Sigmoid colon (tissue), 6 donors: ENCODE measurements at regions not wholly inside any gene's neighbourhood (a gene's known extent, or its start where the extent isn't known, plus 50 kb on each side); places are given as distances from the start of the nearest gene placed in this dataset.
"Not testable (repeated sequence)": the region's sequence is repeated elsewhere in the genome, so short reads cannot be mapped to it uniquely, and the experiment has no call there.

Source experiments
- DNase-seq: peaks from one replicate; pipeline ENCODE4 v3.0.0-alpha.2; 2019
- H3K27ac ChIP-seq, 4 donors: fragments of 200-600 bp; sonication (generic); one replicate each; pipeline ENCODE4 v1.5.1; 2016 to 2019; ENCODE audit warnings: mild to moderate bottlenecking in 1 of 4
- H3K27me3 ChIP-seq, 3 donors: fragments of 200-600 bp; sonication (generic); one replicate each; pipeline ENCODE4 v1.5.1; 2019; ENCODE audit warnings: mild to moderate bottlenecking in 1 of 3
- H3K36me3 ChIP-seq, 4 donors: fragments of 200-600 bp; sonication (generic); one replicate each; pipeline ENCODE4 v1.5.1; 2016 to 2019
- H3K4me1 ChIP-seq, 4 donors: fragments of 200-600 bp; sonication (generic); one replicate each; pipeline ENCODE4 v1.5.1; 2017 to 2019
- H3K4me3 ChIP-seq, 4 donors: fragments of 200-600 bp; sonication (generic); one replicate each; pipeline ENCODE4 v1.5.1; 2017 to 2019; ENCODE audit warnings: mild to moderate bottlenecking in 2 of 4, moderate library complexity in 1 of 4
- H3K9me3 ChIP-seq, 4 donors: fragments of 200-600 bp in 3 of 4; sonication (generic) in 3 of 4; one replicate each; pipeline versions ENCODE4 v1.5.1 to v1.6.1; 2013 to 2019
- EP300 ChIP-seq, 4 donors: sonication (generic); formaldehyde crosslinking; IDR thresholded peaks; one replicate each; pipeline ENCODE4 v1.6.1; 2017; ENCODE audit warnings: antibody characterized with exemption in 4 of 4
- POLR2A ChIP-seq, 2 donors: fragments of 450-650 bp; IDR thresholded peaks; one replicate each; pipeline ENCODE4 v1.6.1; 2016; ENCODE audit warnings: antibody characterized with exemption in 2 of 2, mild to moderate bottlenecking in 2 of 2, moderate library complexity in 2 of 2
- POLR2AphosphoS5 ChIP-seq, 4 donors: sonication (generic); formaldehyde crosslinking; IDR thresholded peaks; one replicate each; pipeline ENCODE4 v1.6.1; 2017; ENCODE audit warnings: antibody characterized with exemption in 4 of 4
- WGBS, 2 donors: extraction: QIAGEN DNeasy Blood & Tissue Kit; methylation state at CpG; one replicate each; pipeline ENCODE4 v1.1.7; 2013; 5-methylcytosine and 5-hydroxymethylcytosine counted together
- intact Hi-C: fragments of 100-400 bp; cut with DNase I; formaldehyde crosslinking; loops from one replicate; pipeline ENCODE4 v1.15.1; 2023
- TF ChIP-seq, protein P1 (sequence below), 4 experiments: fragments of 450-650 bp in 3 of 4; fragments of 200-600 bp in 1 of 4; IDR thresholded peaks; one replicate each; pipeline ENCODE4 v1.5.1; 2016 to 2019; ENCODE audit warnings: antibody characterized with exemption in 4 of 4, mild to moderate bottlenecking in 3 of 4, moderate library complexity in 2 of 4
- donor health status: healthy with polysubstance abuse.
- donor health status: healthy.

DNA sequence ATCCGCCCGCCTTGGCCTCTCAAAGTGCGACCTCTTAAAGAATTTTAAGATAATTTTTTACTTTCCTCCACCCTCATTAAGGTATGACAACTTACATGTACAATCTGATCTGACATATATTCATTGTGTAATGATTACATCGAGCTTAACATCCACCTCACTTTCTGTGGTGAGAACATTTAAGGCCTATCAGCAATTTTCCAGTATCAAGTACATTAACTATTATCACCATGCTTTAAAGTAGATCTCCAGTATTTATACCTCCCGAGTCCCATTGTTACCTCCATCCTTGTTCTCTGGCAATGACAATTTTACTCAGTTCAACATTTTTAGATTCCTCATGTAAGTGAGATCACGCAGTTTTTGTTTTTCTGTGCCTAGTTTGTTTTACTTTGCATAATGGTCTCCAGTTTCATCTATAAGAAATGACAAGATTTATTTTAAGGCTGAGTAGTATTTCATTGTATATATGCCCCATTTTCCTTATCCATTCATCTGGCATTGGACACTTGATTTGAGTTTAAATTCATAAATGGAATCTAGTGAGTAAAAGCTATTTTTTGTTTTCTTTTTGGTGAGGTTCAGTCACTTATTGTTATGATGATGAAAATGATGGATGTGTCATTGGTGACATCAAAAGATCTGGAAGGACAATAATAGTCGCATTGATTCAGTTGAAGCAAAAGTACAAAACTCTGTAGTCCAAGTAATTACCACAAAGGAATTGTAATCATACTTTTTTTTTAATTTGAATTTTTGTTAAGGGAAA is 87.0 kb downstream of the OR2B2 start:
- intact Hi-C loops, result no loop called here
- Histone ChIP-seq H3K27ac (peak overlapping the region; percentile 53 to 84 (median 74)), H3K27me3 (peaks cover 12 to 54% (median 36%) of the 10 kb centered on the region in 3 donors), H3K4me3 (peak overlapping the region; percentile 39 to 52 (median 42)), H3K4me1 (no peaks in the 10 kb centered on the region), H3K9me3 (no peaks in the 10 kb centered on the region), H3K36me3 (no peaks in the 10 kb centered on the region)
- DNase-seq, result no peak
- 30 to 39% methylated on average over 7 of the region's 7 CpGs for WGBS, 2 donors
- no peak for TF ChIP-seq POLR2AphosphoS5 (IDR thresholded peaks at IDR 0.05)
- no peak for TF ChIP-seq EP300 (IDR thresholded peaks at IDR 0.05)
- TF ChIP-seq POLR2A (IDR thresholded peaks at IDR 0.05), result no peak
- TF ChIP-seq, protein P1, sequence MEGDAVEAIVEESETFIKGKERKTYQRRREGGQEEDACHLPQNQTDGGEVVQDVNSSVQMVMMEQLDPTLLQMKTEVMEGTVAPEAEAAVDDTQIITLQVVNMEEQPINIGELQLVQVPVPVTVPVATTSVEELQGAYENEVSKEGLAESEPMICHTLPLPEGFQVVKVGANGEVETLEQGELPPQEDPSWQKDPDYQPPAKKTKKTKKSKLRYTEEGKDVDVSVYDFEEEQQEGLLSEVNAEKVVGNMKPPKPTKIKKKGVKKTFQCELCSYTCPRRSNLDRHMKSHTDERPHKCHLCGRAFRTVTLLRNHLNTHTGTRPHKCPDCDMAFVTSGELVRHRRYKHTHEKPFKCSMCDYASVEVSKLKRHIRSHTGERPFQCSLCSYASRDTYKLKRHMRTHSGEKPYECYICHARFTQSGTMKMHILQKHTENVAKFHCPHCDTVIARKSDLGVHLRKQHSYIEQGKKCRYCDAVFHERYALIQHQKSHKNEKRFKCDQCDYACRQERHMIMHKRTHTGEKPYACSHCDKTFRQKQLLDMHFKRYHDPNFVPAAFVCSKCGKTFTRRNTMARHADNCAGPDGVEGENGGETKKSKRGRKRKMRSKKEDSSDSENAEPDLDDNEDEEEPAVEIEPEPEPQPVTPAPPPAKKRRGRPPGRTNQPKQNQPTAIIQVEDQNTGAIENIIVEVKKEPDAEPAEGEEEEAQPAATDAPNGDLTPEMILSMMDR (IDR thresholded peaks at IDR 0.05), result no peak

DNA sequence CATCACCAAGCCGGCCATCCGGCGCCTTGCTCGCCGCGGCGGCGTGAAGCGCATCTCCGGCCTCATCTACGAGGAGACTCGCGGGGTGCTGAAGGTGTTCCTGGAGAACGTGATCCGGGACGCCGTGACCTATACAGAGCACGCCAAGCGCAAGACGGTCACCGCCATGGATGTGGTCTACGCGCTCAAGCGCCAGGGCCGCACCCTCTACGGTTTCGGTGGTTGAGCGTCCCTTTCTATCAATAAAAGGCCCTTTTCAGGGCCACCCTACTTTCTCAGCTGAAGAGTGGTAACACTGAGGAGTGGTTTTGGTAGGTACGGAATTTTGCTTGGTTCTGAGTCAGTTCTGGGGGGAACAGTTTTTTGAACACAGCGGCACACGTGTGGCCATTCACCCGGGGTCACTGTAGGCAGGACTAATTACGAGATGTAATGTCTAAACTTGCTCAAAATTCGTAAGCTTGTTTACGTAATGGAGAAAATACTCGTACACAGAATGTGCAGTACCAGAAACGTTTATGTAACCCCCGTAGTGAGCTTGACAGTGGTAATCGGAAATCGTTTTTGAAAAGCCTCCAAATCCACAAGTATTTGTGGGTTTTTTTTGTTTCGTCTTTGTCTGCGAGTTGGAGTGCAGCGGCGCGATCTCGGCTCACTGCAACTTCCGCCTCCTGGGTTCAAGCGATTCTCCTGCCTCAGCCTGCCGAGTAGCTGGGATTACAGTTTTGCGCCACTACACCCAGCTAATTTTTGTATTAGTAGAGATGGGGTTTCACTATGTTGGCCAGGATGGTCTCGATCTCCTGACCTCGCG is 87.8 kb downstream of the OR2B2 start:
- TF ChIP-seq POLR2AphosphoS5 (IDR thresholded peaks at IDR 0.05), result peak in 2 of 4 donors; percentile 3 to 35
- DNase-seq, H3K4me1 ChIP-seq, H3K36me3 ChIP-seq, H3K9me3 ChIP-seq, intact Hi-C loops: not testable (repeated sequence)
- WGBS, 2 donors, result 2% methylated on average over 33 of the region's 53 CpGs
- H3K27me3 ChIP-seq, result peaks cover 12 to 54% (median 38%) of the 10 kb centered on the region in 3 donors
- H3K27ac ChIP-seq, result peak overlapping the region; percentile 53 to 84 (median 74)
- H3K4me3 ChIP-seq, result peak overlapping the region; percentile 39 to 52 (median 42)

DNA sequence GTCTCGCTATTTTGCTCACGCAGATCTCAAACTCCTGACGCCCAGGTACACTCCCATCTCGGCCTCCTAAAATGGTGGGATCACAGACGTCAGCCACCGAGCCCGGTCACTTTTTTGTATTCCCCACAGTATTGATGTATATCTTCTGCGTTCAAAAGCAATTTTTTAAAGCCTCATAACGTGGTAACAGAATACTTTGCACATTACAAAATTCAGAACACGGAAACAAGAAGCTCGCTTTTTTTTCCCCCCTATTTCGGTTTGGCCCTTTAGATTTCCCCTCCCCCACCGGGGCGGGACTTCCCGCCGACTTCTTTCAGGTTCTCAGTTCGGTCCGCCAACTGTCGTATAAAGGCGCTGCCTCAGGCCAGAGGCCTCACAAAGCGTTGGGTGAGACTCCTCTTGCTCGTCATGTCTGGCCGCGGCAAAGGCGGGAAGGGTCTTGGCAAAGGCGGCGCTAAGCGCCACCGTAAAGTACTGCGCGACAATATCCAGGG is 88.4 kb downstream of the OR2B2 start:
- Histone ChIP-seq H3K27me3 (peaks cover 12 to 56% (median 45%) of the 10 kb centered on the region in 3 donors), H3K4me3 (peak overlapping the region; percentile 28 to 52 (median 40)), H3K27ac (peak overlapping the region; percentile 21 to 84 (median 56))
- WGBS, 2 donors, result 1 to 3% methylated on average over 28 to 29 of the region's 31 CpGs
- peak; percentile 68 for DNase-seq
- peak in 3 of 4 donors; percentile 54 to 84 (median 73) for TF ChIP-seq POLR2AphosphoS5 (IDR thresholded peaks at IDR 0.05)
- intact Hi-C loops, H3K4me1 ChIP-seq, H3K36me3 ChIP-seq, H3K9me3 ChIP-seq: not testable (repeated sequence)

DNA sequence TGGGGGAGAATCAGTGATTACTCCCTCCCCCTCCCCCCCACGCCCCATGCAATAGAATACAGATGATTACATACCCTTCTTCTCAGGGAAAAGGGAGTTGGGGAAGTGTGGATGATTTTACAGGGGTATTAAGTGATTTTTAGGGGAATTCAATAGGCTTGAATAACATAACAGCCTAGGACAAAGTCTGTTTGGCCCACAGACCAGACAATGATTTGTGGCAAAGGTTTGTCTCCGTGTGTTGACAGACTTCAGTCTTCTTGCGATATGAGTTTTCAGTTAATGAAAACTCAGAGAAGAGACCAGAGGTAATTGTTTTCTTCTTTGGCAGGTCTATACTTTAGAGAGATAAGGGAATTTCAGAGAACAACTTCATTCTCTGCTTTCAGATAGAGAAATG is 95.3 kb downstream of the OR2B2 start:
- H3K36me3 ChIP-seq, result no peaks in the 10 kb centered on the region
- no peaks in the 10 kb centered on the region for H3K9me3 ChIP-seq
- no peak for DNase-seq
- intact Hi-C loops, result no loop called here
- 83 to 94% methylated on average over 3 of the region's 3 CpGs for WGBS, 2 donors
- no peaks in the 10 kb centered on the region for H3K4me1 ChIP-seq
- peaks cover 0 to 73% (median 60%) of the 10 kb centered on the region in 3 donors for H3K27me3 ChIP-seq
- H3K27ac ChIP-seq, result no peak overlapping the region
- no peak overlapping the region for H3K4me3 ChIP-seq
- TF ChIP-seq, protein P1 (IDR thresholded peaks at IDR 0.05), result no peak
- TF ChIP-seq EP300 (IDR thresholded peaks at IDR 0.05) (no peak), POLR2AphosphoS5 (IDR thresholded peaks at IDR 0.05) (no peak), POLR2A (IDR thresholded peaks at IDR 0.05) (no peak)

DNA sequence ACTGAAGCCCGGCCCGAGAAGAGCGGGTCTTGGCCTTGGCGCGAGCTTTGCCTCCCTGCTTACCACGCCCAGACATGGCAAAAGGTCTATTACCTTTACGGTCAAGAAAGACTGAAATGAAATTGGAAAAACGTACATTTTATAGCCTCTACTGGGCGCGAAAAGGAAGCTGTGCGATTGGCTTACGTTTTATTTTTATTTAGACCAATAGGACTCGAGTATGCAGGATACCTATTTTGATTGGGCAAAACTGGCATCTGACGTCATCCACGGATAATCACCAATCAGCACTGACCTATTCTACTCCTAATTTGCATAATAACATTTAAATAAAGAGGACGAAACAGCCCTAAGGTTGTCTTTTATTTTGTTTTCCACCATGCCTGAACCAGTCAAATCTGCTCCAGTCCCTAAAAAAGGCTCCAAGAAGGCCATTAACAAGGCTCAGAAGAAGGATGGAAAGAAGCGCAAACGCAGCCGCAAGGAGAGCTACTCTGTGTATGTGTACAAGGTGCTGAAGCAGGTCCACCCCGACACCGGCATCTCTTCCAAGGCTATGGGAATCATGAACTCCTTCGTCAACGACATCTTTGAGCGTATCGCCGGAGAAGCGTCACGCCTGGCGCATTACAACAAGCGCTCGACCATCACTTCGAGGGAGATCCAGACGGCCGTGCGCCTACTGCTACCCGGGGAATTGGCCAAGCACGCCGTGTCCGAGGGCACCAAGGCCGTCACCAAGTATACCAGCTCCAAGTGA is 97.4 kb downstream of the OR2B2 start:
- H3K36me3 ChIP-seq, result no peaks in the 10 kb centered on the region
- DNase-seq, result peak; percentile 86
- 5 to 23% methylated on average over 40 of the region's 40 CpGs for WGBS, 2 donors
- peaks cover 9 to 81% (median 61%) of the 10 kb centered on the region in 3 donors for H3K27me3 ChIP-seq
- H3K9me3 ChIP-seq, result no peaks in the 10 kb centered on the region
- intact Hi-C loops, result no loop called here
- peaks cover 0 to 10% (median 4%) of the 10 kb centered on the region in 4 donors for H3K4me1 ChIP-seq
- H3K27ac ChIP-seq, result peak overlapping the region in 1 of 4 donors; percentile 33
- peak overlapping the region; percentile 13 to 40 (median 28) for H3K4me3 ChIP-seq
- TF ChIP-seq POLR2AphosphoS5 (IDR thresholded peaks at IDR 0.05) (peak; percentile 55 to 64 (median 58)), EP300 (IDR thresholded peaks at IDR 0.05) (no peak), POLR2A (IDR thresholded peaks at IDR 0.05) (peak in 1 of 2 donors; percentile 40)
- TF ChIP-seq, protein P1 (IDR thresholded peaks at IDR 0.05), result no peak

DNA sequence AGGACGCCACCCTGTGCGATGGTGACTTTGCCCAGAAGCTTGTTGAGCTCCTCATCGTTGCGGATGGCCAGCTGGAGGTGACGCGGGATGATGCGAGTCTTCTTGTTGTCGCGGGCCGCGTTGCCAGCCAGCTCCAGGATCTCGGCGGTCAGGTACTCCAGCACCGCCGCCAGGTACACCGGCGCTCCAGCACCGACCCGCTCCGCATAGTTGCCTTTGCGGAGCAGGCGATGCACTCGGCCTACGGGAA is 97.9 kb downstream of the OR2B2 start:
- DNase-seq, H3K9me3 ChIP-seq, H3K36me3 ChIP-seq, intact Hi-C loops: not testable (repeated sequence)
- 0 to 2% methylated on average over 7 of the region's 24 CpGs for WGBS, 2 donors
- Histone ChIP-seq H3K27ac (peak overlapping the region in 1 of 4 donors; percentile 33), H3K27me3 (peaks cover 10 to 84% (median 63%) of the 10 kb centered on the region in 3 donors), H3K4me1 (peaks cover 0 to 13% (median 4%) of the 10 kb centered on the region in 4 donors), H3K4me3 (peak overlapping the region; percentile 13 to 40 (median 28))
